Ishikawa (cell line): ENCODE measurements at regions not wholly inside any gene's neighbourhood (a gene's known extent, or its start where the extent isn't known, plus 50 kb on each side); places are given as distances from the start of the nearest gene placed in this dataset.

Source experiments
- CEBPB ChIP-seq: IDR thresholded peaks from 2 replicates; pipeline ENCODE4 v1.6.1; 2012
- CREB1 ChIP-seq: IDR thresholded peaks from 2 replicates; pipeline ENCODE4 v1.6.1; 2012; ENCODE audit warnings: low read depth
- EGR1 ChIP-seq: IDR thresholded peaks from 2 replicates; pipeline ENCODE4 v1.6.1; 2012
- EP300 ChIP-seq: IDR thresholded peaks from 2 replicates; pipeline ENCODE4 v1.6.1; 2012; ENCODE audit warnings: borderline replicate concordance
- FOXM1 ChIP-seq: IDR thresholded peaks from 2 replicates; pipeline ENCODE4 v1.6.1; 2012; ENCODE audit warnings: low read depth, borderline replicate concordance
- NFIC ChIP-seq: IDR thresholded peaks from 2 replicates; pipeline ENCODE4 v1.6.1; 2012
- RAD21 ChIP-seq: IDR thresholded peaks from 2 replicates; pipeline ENCODE4 v1.6.1; 2012; ENCODE audit warnings: low read depth
- REST ChIP-seq: IDR thresholded peaks from 2 replicates; pipeline ENCODE4 v1.6.1; 2012; ENCODE audit warnings: low read depth, mild to moderate bottlenecking
- TAF1 ChIP-seq: IDR thresholded peaks from 2 replicates; pipeline ENCODE4 v1.6.1; 2012; ENCODE audit warnings: low read depth, mild to moderate bottlenecking
- TCF12 ChIP-seq: IDR thresholded peaks from 2 replicates; pipeline ENCODE4 v1.6.1; 2012; ENCODE audit warnings: low read depth
- TEAD4 ChIP-seq: IDR thresholded peaks from 2 replicates; pipeline ENCODE4 v1.6.1; 2012
- YY1 ChIP-seq: IDR thresholded peaks from 2 replicates; pipeline ENCODE4 v1.6.1; 2012; ENCODE audit warnings: low read depth
- ZBTB7A ChIP-seq: IDR thresholded peaks from 2 replicates; pipeline ENCODE4 v1.6.1; 2012; ENCODE audit warnings: low read depth
- TF ChIP-seq, protein P1 (sequence below): IDR thresholded peaks from 2 replicates; pipeline ENCODE4 v1.6.1; 2012
- TF ChIP-seq, protein P2 (sequence below): IDR thresholded peaks from 2 replicates; pipeline ENCODE4 v1.6.1; 2012

- TF ChIP-seq, protein P1, sequence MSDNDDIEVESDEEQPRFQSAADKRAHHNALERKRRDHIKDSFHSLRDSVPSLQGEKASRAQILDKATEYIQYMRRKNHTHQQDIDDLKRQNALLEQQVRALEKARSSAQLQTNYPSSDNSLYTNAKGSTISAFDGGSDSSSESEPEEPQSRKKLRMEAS: no peak
- no peak for TF ChIP-seq RAD21
- no peak for TF ChIP-seq NFIC
- no peak for TF ChIP-seq REST
- TF ChIP-seq FOXM1: no peak
- TF ChIP-seq CEBPB: no peak
- TF ChIP-seq EGR1: no peak
- TF ChIP-seq YY1: no peak
- TF ChIP-seq ZBTB7A: no peak
- TF ChIP-seq TEAD4: no peak
- no peak for TF ChIP-seq TAF1
- no peak for TF ChIP-seq EP300
- TF ChIP-seq TCF12: no peak
These were observed 278.9 kb downstream of the PIK3C3 start for GRCh38 chr18:42233908-42234307.

GRCh38 chr18:42242758-42243157 is 287.7 kb downstream of the PIK3C3 start:
- TF ChIP-seq FOXM1 (no peak), RAD21 (no peak)

- no peak for TF ChIP-seq TCF12
- TF ChIP-seq EP300: no peak
- TF ChIP-seq REST: no peak
- no peak for TF ChIP-seq YY1
- no peak for TF ChIP-seq RAD21
- TF ChIP-seq EGR1: no peak
- TF ChIP-seq, protein P1: no peak
- TF ChIP-seq TAF1: no peak
- TF ChIP-seq CREB1: no peak
- TF ChIP-seq FOXM1: no peak
- TF ChIP-seq TEAD4: no peak
- TF ChIP-seq, protein P2, sequence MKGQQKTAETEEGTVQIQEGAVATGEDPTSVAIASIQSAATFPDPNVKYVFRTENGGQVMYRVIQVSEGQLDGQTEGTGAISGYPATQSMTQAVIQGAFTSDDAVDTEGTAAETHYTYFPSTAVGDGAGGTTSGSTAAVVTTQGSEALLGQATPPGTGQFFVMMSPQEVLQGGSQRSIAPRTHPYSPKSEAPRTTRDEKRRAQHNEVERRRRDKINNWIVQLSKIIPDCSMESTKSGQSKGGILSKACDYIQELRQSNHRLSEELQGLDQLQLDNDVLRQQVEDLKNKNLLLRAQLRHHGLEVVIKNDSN: no peak
- TF ChIP-seq NFIC: no peak
- no peak for TF ChIP-seq ZBTB7A
These were observed 290.1 kb downstream of the PIK3C3 start for GRCh38 chr18:42245137-42245536.

DNA sequence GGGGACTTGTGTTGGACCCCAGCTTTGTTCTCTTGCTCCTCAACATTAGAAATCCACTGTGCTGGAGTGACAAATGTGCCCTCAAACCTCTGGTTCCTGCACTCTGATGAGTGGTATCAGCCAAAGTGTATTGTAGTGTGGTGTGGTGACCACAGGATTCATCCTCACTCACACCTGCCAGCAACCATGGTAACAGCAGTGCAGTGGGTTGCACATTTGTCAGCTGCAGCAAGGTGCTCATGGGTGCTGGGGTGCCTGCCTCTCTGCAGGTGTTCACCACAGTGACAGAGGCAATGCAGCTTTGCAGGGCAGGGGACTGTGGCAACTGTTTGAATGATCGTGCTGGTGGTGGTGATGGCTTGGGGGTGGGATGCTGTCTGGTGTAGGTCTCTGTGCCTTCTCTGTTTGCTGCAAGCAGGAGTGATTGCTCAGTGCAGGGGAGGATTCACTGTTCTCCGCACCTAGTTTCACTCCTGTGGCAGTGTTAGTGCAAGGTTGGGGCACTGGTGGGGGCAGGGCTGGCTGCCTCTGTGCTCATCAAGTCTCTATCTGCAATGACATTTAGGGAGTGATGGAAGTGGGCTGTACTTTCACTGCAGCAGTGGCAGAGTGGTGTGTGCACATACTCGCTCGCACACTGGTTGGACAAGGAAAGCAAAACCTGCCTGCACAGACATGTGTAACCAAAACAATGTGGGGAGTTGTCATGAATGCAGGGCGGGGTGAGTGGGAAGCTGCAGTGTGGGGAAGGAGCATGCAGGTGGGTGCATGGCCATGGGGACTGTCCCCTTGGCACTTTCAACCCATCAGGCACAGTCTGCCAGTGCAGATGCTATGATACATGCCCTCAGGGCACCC is 301.1 kb downstream of the PIK3C3 start:
- TF ChIP-seq REST: no peak
- TF ChIP-seq TAF1: no peak
- TF ChIP-seq CEBPB: no peak
- TF ChIP-seq FOXM1: no peak
- no peak for TF ChIP-seq EGR1
- TF ChIP-seq, protein P2: no peak
- TF ChIP-seq NFIC: no peak
- TF ChIP-seq ZBTB7A: no peak
- TF ChIP-seq CREB1: no peak
- TF ChIP-seq, protein P1: no peak
- no peak for TF ChIP-seq TCF12
- no peak for TF ChIP-seq TEAD4
- no peak for TF ChIP-seq EP300
- no peak for TF ChIP-seq RAD21
- TF ChIP-seq YY1: no peak
